HUES6 (cell line): ENCODE measurements at regions not wholly inside any gene's neighbourhood (a gene's known extent, or its start where the extent isn't known, plus 50 kb on each side); places are given as distances from the start of the nearest gene placed in this dataset.

Experiments used
- H3K27ac ChIP-seq: 2 replicates; pipeline ENCODE4 v1.7.0; 2013; ENCODE audit warnings: low read depth, mild to moderate bottlenecking, low read length, inconsistent platforms
- H3K27me3 ChIP-seq: 2 replicates; pipeline ENCODE4 v1.6.1; 2013; ENCODE audit warnings: low read length; ENCODE audit not compliant: control insufficient read depth, insufficient read depth
- H3K36me3 ChIP-seq: 2 replicates; pipeline ENCODE4 v1.6.1; 2013; ENCODE audit warnings: low read length; ENCODE audit not compliant: control insufficient read depth, insufficient read depth
- H3K4me1 ChIP-seq: 2 replicates; pipeline ENCODE4 v1.6.1; 2013; ENCODE audit warnings: low read length; ENCODE audit not compliant: control insufficient read depth, insufficient read depth
- H3K4me3 ChIP-seq: 2 replicates; pipeline ENCODE4 v1.5.1; 2013; ENCODE audit warnings: low read depth, low read length
- H3K9ac ChIP-seq: one replicate; pipeline ENCODE4 v1.6.1; 2013; ENCODE audit warnings: mild to moderate bottlenecking, low read length
- H3K9me3 ChIP-seq: 2 replicates; pipeline ENCODE4 v1.6.1; 2013; ENCODE audit warnings: low read depth, low read length; ENCODE audit not compliant: control insufficient read depth, insufficient read depth

DNA sequence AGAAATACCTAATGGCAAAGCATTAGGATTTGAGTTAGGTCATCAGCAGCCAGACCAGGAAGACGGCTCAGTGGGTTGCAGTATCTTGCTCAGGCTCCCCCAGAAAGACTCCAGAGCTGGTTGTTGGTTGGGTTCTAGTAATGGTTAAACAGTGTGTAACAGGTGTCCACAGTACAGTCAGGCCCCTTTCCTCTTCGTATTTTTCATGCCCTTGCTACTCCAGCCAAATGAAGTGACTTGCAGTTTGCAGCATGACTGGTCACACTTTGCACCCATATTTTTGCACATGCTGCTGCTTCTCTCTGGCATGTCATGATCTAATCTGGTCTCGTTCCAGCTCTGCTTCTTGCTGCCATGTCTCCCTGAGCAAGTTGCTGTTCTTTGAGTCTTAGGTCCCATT lies 60.6 kb upstream of the TRPC7 start:
- no peak overlapping the region for H3K27ac ChIP-seq
- no peak overlapping the region for H3K4me3 ChIP-seq
- no peaks in the 10 kb centered on the region for H3K9me3 ChIP-seq
- H3K9ac ChIP-seq, result no peak overlapping the region
- H3K36me3 ChIP-seq, result no peaks in the 10 kb centered on the region
- no peaks in the 10 kb centered on the region for H3K27me3 ChIP-seq
- peaks cover 8% of the 10 kb centered on the region for H3K4me1 ChIP-seq

DNA sequence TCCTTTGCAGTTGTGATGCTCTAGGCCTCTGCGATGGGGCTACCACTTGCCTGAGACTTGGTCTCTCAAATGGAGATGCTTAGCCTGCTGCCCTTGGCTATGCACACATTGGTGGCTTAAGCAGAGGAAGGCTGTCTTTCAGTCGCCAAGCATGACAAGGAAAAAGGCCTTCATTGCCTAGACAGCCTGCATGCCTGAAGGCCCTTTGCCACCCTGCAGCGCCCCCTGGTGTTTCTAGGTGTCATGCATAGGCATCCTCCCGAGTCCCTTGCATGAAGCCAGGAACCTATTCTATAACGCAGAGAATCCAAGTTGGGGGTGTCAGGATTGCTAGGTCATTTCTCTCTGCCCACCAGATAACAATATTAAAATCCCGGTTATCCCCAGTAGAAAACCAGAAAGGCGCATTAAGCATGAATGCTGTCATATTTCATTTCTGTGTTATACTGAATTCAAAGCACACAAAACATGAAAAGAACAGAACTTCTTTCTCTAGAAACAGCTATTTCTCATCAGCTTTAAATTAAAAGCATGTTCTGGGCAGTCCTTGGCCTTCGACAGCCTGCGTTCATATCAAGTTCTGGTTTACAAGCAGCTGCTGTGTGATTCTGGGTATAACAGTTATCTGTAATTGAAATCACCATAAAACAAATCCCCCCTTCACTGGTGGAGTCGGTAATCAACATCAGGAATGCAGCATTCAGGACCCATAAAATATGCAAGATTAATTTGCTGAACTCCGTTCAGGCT lies 59.7 kb upstream of the TRPC7 start:
- H3K27ac ChIP-seq, result no peak overlapping the region
- no peak overlapping the region for H3K4me3 ChIP-seq
- H3K9me3 ChIP-seq, result no peaks in the 10 kb centered on the region
- H3K27me3 ChIP-seq, result no peaks in the 10 kb centered on the region
- H3K9ac ChIP-seq, result no peak overlapping the region
- H3K36me3 ChIP-seq, result no peaks in the 10 kb centered on the region
- H3K4me1 ChIP-seq, result peaks cover 17% of the 10 kb centered on the region

DNA sequence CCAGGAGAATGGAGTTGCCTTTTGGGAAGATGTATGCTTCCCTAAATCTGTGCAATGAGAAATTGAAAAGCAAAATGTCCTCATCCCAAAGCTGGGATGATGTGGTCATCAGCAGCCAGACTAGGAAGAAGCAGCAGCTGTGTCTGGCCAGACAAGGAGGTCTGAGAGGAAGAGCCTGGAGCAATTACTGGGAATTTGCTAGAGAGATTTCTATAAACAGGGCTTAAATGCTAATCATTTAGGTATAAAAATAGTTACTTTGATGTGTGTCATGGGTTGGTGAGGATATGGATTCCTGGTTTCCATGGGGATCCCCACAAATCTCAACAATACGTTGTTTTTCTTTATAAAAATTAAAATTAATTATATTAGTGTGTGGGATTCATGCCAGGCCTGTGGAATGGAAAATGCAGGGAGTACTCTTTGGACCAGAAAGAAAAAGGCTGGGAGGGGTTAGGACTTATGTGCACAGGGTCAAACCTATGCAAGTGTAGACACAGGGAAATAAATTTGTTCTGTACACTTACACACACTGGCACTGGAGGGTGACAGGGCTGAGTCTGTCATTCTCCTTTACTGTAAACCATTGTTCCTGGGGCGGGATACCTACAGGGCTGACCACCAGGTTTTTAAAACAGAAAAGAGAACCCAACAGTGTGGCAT lies 58.7 kb upstream of the TRPC7 start:
- H3K9ac ChIP-seq, result no peak overlapping the region
- no peak overlapping the region for H3K27ac ChIP-seq
- peaks cover 20% of the 10 kb centered on the region for H3K4me1 ChIP-seq
- no peak overlapping the region for H3K4me3 ChIP-seq
- H3K27me3 ChIP-seq, result no peaks in the 10 kb centered on the region
- no peaks in the 10 kb centered on the region for H3K36me3 ChIP-seq
- H3K9me3 ChIP-seq, result no peaks in the 10 kb centered on the region

DNA sequence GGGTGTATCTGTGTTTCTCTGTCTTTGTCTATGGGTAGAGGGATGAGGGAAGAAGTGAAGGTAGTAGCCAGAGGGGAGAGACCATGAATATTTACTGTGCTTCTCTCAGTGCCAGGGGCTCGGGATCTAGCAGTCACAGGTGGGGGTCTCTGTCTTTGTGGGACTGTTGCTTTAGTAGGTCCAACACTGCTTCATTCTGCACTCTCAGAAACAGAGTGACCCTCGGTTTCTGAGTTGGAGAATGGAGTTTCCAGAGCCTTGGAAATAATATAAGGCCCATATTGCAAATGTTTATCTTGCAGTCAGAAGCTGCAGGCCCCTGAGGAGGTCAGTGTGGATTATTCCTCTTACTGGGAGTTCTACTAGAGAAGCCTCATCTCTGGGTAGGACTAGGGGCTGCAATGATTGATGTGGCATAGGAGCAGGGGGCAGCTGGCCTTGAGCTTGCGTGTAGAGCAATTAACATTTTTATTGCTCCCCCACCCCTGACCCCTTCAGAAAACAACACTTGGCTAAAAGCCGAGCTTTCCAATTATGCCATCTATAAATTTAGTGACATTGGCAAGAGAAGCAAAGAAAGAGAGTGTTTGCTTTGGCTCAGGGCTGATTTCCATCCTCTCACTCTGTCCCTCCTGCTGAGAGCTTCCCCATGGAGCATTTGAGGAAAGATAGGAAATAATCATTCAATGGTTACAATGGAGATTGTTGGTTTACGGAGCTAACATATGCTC lies 55.0 kb upstream of the TRPC7 start:
- no peaks in the 10 kb centered on the region for H3K27me3 ChIP-seq
- H3K9me3 ChIP-seq, result no peaks in the 10 kb centered on the region
- no peak overlapping the region for H3K27ac ChIP-seq
- H3K4me1 ChIP-seq, result peaks cover 17% of the 10 kb centered on the region
- no peaks in the 10 kb centered on the region for H3K36me3 ChIP-seq
- H3K9ac ChIP-seq, result no peak overlapping the region
- H3K4me3 ChIP-seq, result no peak overlapping the region

DNA sequence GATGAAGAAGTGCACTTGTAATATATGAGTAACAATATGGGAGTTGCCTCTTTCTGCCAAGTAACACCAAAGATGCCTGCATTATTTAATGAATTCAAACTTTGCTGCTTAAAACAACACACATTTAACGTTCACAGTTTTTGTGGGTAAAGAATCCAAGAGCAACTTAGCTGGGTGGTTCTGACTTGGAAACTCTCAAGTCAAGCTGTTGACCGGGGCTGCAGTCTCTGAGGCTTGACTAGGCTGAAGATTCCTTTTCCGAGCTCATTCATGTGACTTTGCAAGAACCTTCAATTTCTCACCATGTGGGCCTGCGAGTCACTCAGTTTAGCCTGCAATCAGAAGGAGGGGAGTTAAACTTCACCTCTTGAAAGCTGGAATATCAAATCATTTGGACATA lies 53.0 kb upstream of the TRPC7 start:
- H3K9me3 ChIP-seq, result no peaks in the 10 kb centered on the region
- no peak overlapping the region for H3K4me3 ChIP-seq
- no peak overlapping the region for H3K9ac ChIP-seq
- peaks cover 13% of the 10 kb centered on the region for H3K4me1 ChIP-seq
- no peak overlapping the region for H3K27ac ChIP-seq
- H3K36me3 ChIP-seq, result no peaks in the 10 kb centered on the region
- no peaks in the 10 kb centered on the region for H3K27me3 ChIP-seq
